ENCODE measurements at regions not wholly inside any gene's neighbourhood (a gene's known extent, or its start where the extent isn't known, plus 50 kb on each side); places are given as distances from the start of the nearest gene placed in this dataset.

DNA sequence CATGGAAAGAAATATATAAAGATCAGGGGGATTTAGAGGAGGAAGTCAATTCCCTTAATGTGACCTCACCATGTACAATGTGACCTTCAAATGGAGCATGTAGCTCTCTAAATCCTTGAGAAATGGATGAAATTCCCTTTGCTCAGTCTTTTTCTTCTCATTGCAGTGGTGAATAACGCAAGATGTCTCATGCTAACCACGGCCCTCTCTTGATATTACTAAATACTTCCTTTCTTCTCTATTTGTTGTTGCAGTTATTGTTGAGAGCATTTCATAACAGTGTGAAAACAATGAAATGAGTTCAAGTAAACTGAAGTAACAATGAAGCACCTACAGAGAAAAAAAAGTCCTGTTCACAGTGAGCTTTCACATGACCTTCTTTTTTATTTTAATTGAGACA, 55.6 kb downstream of the ZNF281 start:
- no peak for DNase-seq (ENCODE audit: low spot score)

DNA sequence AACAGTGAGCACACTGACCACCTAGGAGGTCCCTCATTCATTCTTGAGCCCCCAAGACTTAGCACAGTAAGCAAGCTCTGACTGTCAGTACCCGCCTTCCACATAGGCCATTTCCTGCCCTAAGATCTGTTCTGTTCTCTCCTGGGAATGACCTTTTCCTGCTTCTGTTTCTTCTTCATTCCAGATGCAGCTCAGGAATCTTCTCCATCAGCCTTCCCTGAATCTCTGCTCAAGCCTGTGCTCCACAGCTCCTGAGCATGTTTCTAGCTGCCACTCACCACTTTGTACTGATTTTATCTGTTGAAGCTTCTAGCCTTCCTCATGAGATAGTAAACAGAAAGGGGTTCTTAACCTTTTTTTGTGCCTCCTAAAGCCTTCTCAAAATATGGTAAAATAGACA, 56.6 kb downstream of the ZNF281 start:
- DNase-seq (ENCODE audit: low spot score) = no peak

DNA sequence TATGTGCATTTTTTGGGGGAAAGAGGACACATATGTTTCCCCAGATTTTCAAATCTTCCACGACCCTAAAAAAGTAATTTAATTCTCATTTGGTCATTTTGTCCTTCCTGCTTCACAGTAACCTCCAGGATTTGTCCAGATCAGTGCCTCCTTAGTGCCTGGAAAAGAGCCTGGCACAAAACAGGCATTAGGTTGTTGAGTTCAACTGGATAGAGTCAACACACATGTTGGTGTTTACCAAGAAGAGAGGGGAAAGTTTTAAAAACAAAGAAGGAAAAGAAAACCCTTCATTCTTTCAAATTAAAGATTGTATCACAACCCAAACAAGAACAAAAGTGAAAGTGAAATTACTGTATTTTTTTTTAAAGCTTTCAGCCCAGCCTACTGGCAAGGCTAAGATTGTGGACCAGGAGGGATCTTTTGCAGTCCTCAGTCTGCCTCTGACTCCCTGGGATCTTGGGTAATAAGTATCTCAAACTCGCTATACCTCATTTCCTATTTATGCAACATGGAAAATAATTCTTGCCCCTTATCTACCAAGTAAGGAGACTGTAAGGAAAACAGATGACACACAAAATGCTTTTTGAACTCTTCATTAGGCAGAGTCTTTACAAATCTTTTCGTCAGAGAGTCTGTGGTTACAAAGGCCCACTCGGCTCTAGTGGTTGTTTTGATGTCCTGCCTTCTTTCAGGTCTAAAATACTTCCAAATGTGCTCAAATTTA, 57.8 kb downstream of the ZNF281 start:
- no peak for DNase-seq (ENCODE audit: low spot score)

DNA sequence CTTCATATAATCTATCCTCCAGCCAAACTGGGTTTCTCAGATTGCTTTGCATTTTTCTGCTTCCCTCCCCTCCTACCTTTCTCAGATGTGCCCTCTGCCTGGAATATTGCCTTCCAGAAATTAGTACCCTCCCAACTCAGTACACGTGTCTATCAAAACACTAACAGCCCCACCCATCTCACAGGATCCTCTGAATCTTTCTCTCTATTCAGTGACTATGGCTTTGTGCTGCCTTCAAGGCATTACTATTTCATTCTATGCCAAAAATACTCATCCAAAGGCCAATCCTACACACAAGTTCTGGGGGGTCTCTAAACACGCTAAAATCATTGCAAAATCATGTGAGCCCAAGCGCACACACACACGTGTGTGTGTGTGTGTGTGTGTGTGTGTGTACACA, 58.4 kb downstream of the ZNF281 start:
- no peak for DNase-seq (ENCODE audit: low spot score)

DNA sequence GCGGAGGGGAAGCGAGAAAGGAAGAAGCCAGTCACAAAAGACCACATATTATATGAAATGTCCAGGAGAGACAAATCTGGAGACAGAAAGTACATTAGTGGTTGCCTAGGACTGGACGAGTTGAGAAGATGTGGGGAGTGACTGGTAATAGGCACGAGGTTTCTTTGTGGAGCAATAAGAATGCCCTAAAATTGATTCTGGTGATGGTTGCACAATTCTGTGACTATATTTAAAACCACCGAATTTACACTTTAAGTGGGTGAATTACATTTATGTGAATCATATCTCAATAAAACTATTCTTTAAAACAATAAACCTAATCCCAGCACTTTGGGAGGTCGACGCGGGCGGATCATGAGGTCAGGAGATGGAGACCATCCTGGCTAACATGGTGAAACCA, 63.1 kb downstream of the ZNF281 start:
- no peak for DNase-seq (ENCODE audit: low spot score)

DNA sequence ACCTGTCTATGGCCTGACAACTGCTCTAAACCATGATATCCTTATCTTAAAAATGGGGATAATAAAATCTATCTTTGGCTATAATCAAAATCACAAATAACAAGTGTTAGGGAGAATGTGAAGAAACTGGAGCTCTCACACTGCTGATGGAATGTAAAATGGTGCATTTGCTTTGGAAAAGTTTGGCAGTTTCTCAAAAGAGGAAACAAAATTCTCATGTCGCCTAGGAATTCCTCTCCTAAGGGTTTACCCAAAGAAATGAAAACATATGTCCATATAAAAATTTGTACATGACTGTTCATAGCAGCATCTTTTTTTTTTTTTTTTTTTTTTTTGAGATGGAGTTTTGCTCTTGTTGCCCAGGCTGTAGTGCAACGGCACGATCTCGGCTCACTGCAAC, 64.3 kb downstream of the ZNF281 start:
- no peak for DNase-seq (ENCODE audit: low spot score)

DNA sequence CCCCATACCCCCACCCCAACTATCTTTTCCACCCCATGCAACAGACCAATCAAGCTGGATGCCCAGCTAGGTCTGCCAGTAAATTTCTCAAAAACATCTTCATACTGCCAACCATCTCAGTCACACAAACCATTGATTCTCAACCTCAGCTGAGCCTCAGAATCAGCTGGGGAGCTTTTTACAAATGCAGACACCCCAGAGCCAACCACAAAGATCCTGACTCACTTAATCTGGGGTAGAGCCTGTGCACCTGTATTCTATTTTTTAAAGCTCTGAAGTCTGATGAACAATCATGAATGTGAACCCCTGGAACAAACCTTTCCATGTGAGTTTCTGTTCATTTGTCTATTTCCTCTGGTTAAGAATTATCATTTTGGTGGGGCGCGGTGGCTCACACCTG, 66.0 kb downstream of the ZNF281 start:
- DNase-seq (ENCODE audit: low spot score) = no peak

DNA sequence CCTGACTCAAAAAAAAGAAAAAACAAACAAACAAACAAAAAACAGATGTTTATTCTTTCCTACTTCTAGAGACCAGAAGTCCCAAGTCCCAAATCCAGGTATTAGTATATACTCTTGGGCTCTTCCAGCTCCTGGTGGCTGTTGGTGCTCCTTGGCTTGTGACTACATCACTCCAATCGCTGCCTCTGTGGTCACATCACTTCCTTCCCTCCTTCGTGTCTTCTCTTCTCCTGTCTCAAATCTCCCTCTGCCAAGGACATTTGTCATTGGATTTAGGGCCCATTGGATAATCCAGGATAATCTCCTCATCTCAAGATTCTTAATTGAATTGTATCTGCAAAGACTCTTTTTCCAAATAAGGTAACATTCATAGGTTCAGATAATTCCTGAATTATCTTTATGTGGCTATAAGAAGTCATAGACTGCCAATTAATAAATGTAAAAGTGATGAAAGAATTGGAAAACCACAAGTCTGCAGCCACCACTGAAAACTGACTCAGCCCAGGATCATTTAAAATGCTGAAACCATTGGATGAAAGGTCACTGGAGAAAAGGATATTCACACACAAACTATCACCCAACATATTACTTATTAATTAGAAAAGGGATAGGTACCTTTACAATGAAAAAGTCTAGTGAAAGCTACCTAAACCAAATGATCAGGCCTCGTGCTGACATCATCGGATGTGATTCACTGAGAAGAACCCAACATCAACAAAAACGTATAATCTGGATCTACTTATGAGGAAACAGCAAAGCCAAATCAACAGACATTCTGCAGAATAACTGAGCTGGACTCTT, 67.1 kb downstream of the ZNF281 start:
- DNase-seq (ENCODE audit: low spot score) = no peak

DNA sequence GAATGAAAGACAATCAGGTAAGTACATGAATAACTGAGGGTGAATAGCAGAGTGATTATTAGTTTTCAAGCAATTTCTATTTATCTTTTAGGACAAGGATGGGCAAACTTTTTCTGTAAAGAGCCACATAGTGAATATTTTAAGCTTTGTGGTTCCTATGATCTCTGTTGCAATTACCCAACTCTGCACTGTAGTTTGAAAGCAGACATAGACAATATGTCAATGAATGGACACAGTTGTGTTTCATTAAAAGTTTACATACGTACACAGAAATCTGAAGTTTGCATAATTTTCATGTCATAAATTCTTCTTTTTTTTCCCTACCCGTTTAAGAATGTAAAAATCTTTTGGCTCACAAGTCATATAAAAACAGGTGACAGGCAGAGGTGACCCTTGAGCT, 71.4 kb downstream of the ZNF281 start:
- no peak for DNase-seq (ENCODE audit: low spot score)

DNA sequence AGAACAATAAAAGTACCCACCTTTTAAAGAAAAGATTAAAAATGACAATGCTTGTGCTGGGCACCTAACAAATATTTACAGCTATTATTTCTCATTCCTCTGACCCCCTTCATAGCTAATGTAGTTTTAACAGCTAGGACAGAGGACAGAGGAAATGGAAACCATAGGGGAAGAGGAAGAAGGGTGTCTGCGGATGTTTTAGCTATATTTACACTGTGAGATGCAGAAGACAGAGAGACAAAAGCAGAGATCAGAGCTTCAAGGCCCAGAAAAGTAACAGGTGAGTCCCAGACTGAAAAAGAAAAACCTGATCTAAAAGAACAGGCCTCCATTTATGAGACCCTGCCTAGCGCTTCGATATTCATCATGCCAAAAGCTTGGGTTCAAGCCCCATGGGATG, 72.0 kb downstream of the ZNF281 start:
- no peak for DNase-seq (ENCODE audit: low spot score)

DNA sequence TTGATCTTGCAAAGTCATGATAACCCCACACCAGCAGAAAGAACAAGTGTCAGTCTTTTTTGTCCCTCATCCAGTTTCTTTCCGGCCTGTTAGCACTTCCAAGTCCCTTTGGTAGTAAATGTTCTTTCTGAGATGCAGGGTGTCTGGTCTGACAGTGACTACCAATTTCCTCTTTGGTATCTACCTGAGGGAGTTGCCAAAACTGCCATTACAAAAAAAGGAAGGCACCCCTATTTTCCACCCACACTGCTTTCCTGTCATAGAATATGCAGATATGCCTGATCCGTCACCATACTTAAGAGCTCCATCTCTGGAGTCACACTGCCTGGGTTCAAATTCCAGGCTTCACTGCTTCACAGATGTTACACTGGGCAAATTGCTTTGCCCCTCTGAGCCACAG, 72.4 kb downstream of the ZNF281 start:
- DNase-seq (ENCODE audit: low spot score) = no peak

DNA sequence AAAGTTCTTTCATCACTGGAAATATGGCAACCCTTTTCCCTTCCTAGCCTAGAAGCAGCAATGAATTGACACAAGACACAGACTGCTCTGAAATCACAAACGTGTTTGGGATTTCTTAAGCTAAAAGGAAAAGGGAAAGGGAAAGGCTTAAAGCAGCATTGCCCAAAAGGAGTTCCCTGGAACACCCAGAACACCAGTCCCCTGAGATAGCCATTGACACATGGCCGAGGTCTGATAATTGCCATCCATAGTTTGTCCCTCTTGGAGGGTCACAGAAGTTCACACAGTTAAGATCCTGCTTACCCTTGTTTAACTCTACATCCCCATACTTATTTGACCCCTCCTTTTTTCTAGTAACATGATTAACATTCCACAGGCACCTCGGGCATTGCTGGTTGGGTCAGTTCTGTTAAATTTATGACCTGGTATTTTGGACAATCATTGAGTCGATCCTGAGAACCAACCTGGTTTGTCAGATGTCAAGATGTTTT, 72.9 kb downstream of the ZNF281 start:
- DNase-seq (ENCODE audit: low spot score) = no peak

DNA sequence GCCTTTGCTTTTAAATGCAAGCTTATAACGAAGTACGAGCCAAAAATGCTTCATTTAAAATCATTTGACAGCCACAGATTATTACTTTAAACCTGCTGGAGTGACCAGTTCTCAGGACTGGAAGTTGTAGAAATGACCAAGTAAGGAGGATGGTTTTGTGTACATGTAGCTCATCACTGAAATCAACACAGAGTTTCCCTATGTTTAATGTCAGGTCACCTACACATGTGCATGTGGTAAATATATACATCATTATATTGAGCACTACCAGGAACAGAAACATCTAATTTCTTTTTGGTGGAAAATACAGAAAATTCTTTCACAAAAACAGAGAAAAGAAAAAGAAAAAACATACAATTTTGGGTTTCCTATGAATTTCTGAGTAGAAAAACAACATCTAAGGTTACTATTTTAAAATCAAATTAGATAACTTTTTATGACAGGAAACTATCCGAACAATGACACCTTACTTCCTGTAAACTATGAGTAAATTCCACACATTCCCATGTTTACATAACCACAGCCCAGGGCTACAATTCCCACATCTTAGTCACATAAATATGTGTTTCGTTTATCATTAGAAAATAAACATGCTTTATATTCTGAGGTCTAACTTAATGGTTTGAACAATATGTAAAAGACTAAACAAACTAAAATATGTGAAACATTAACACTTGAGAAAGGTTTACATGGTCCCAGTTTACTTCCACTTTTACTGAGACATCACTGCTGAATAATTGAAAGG, 73.6 kb downstream of the ZNF281 start:
- DNase-seq (ENCODE audit: low spot score) = no peak

DNA sequence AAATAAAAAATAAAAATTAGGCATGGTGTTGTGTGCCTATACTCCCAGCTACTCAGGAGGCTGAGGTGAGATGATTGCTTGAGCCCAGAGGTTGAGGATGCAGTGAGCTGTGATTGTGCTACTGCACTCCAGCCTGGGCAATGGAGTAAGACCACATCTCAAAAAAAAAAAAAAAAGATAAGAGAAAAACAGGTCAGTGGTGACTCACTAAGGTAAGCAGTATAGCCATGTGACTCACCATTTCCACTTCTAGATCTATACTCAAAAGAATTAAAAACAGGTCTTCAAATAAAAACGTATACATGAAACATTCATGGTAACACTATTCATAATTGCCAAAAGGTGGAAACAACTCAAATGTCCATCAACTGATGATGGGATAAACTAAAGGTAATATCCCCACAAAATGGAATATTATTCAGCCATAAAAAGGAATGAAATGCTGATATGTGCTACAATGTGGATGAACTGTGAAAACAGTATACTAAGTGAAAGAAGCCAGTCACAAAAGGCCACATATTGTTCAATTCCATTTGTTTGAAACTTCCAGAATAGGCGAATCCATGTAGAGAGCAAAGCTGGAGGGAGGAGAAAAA, 75.1 kb downstream of the ZNF281 start:
- DNase-seq (ENCODE audit: low spot score) = no peak

DNA sequence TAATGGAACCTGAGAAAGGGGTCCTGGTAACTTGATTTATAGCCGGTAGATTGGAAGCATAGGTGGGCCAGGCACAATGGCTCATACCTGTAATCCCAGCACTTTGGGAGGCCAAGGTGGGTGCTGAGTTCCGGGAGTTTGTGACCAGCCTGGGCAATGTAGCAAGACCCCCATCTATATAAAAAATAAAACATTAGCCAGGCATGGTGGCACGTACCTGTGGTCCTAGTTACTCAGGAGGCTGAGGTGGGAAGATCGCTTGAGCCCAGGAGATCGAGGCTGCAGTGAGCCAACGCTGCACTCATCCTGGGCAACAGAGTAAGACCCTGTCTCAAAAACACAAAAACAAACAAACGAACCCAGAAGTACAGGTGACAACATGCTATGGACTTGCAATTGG, 76.5 kb downstream of the ZNF281 start:
- DNase-seq (ENCODE audit: low spot score) = no peak

DNA sequence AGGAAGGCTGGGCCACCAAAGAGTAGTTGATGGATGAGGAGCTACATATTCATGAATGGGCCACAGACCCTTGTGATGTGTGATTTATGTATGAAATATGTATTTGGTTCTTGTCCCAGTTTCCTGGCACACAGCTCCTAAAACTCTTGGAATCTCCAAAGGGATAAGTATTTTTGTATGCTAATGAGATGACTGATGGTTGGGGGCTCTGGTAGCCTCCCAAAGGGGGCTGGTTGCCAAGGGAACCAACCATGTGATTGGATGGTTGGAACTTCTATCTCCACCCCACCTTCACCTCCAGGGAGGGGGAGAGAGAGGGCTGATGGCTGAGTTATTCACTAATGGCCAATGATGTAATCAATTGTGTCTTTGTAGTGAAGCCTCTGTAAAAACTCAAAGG, 77.1 kb downstream of the ZNF281 start:
- DNase-seq (ENCODE audit: low spot score) = no peak

DNA sequence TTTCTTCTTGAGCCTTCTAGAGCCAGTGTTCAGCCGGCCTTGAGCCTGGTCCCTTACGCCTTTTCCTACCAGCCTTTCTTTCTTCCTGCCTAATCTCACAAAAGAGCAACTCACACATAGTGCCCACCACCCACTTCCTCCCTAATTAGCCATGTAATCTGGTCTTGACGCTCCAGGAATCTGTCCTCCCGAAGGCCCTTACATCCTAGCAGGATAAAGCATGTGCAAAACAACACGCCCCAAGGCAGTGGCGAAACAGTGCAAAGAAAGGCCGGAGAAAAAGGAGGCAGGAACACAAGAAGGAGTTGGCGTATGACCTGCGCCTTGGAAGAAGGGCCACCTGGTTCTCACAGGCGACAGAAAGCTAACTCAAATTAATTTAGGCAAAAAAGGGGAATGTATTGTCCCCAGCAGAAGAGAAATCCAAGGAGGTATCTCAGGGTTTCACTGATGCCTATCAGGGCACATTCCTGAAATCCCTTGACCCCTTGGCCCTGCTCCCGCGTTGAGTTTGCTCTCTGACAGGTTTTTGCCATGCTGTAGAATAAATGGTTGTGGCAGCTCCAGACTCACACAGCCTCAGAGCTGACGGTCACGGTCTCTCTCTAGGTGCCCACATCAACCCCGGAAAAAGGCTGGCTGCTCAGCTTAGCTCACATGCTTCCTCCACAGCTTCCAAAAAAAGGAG, 79.0 kb downstream of the ZNF281 start:
- DNase-seq (ENCODE audit: low spot score) = peak; percentile 73

DNA sequence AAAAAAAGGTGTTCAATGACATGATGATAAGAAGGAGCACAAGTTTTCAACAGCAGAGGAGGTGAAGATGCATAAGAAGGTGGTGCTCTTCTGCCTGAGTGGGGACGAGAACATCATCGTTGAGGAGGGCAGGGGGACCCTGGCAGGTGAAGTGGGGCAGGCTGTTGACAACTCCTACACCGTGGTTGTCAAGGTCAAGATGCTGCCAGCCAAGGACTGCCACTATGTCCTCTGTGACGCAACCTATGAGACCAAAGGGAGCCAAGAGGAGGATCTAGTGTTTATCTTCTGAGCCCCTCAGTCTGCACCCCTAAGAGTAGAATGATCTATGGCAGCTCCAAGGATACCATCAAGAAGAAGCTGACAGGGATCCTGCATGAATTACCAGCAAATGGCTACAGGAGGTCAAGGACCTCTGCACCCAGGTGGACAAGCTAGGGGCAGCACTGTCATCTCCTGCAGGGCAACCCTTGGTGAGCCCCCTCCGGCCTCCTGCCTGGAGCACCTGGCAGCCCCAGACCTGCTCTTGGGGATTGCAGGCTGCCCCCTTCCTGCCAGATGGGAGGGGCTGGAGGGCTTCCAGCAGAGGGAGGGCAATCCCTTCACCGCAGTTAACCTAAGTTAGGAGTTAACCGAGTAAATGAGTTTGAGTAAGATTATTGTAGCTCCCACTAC, 80.5 kb downstream of the ZNF281 start:
- DNase-seq (ENCODE audit: low spot score) = no peak

DNA sequence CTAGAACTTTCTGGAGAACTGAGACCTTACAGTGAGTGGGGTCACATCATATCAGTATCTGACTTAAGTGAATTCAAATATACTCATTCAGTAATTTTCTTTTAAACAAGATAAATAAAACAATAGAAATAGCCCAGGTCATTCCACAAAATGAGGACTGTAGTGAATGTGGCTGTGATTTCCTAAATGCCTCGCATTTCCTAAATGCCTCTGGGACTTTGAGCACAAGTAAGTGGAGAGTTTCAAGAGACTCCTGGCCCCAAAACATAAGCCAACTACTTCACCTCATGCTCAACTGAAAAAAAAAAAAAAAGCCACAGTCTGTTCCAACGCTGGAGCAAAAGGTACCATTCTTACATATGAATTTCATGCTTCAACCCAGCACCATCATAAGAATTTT, 81.5 kb downstream of the ZNF281 start:
- no peak for DNase-seq (ENCODE audit: low spot score)

DNA sequence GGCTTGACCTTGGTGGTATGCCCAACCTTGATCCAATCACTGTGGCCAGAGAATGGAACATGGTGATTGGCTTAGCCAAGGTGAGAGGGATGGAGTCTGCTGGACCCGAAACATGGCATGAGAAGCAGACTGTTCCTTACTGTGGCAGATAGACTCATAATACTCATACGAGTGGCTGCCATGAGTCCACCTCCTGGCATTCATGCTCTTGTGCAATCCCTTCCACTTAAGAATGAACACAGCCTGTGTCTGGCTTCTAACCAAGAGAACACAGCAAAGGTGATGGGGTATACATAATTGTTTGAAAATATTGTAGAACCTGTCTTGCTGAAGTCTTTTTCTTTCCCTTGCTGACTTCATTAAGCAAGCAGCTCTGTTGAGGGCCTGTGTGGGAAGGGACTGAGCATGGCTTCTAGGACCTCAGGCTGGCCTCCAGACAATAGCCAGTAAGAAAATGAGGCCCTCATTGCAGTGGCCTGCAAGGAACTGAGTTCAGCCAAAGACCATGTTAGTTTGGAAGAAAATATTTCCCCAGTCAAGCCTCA, 85.9 kb downstream of the ZNF281 start:
- DNase-seq (ENCODE audit: low spot score) = no peak

DNA sequence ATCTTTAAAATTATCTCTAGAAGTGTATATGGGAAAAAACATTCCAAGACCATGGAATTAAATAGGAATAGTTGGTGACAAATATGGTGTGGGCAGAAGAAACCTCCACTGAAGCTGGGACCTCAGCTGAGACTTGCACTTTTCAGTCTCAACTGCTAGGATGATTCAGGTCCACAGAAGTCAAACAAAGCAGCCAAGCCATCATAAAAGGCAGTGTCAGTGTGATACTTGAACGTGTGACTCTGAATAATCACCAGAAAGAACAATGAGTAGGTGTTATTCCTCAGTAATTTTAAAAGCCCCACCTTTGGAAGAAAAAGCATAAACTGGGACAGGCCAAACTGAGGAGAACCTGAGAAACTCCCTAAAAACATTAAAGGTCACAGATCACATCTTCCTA, 90.7 kb downstream of the ZNF281 start:
- DNase-seq (ENCODE audit: low spot score) = no peak
